Neural cell (in vitro differentiated cells): ENCODE measurements at regions not wholly inside any gene's neighbourhood (a gene's known extent, or its start where the extent isn't known, plus 50 kb on each side); places are given as distances from the start of the nearest gene placed in this dataset.

ENCODE experiments used
- EP300 ChIP-seq: fragments of 450-650 bp; conservative IDR thresholded peaks from 2 replicates; pipeline ENCODE4 v1.6.1; 2014; ENCODE audit warnings: antibody characterized with exemption, mild to moderate bottlenecking, moderate library complexity; ENCODE audit not compliant: poor library complexity, severe bottlenecking
- MXI1 ChIP-seq: fragments of 450-650 bp; conservative IDR thresholded peaks from 2 replicates; pipeline ENCODE4 v1.6.1; 2014; ENCODE audit warnings: antibody characterized with exemption, mild to moderate bottlenecking; ENCODE audit not compliant: poor library complexity, severe bottlenecking
- RAD21 ChIP-seq: fragments of 450-650 bp; conservative IDR thresholded peaks from 2 replicates; pipeline ENCODE4 v1.6.1; 2014; ENCODE audit warnings: antibody characterized with exemption, mild to moderate bottlenecking, moderate library complexity
- TAF1 ChIP-seq: IDR thresholded peaks from 2 replicates; pipeline ENCODE4 v1.6.1; 2012; ENCODE audit warnings: low read depth
- TF ChIP-seq, protein P1 (sequence below): fragments of 450-650 bp; IDR thresholded peaks from 2 replicates; pipeline ENCODE4 v1.5.1; 2014; ENCODE audit warnings: antibody characterized with exemption, mild to moderate bottlenecking, moderate library complexity; ENCODE audit not compliant: poor library complexity, severe bottlenecking

DNA sequence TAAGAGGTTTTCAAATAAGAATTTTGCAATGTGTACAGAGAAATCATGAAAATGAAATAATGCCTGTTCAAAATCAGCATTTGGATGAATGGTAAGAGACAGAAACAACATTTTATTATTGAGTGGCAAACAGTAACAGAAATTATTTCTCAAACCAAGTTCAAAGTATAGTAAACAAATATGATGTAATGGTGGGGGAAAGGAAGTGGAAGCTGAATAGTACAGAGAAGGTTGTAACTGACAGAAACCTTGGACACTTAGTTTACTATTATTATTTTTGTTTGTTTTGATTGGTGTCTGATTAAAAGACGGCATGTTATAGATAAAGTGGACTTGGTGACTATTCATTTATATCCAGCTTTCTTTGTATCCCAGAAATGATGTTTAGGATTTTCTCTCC, 1637.4 kb upstream of the ACVR2A start:
- TF ChIP-seq EP300, result no peak
- TF ChIP-seq, protein P1, sequence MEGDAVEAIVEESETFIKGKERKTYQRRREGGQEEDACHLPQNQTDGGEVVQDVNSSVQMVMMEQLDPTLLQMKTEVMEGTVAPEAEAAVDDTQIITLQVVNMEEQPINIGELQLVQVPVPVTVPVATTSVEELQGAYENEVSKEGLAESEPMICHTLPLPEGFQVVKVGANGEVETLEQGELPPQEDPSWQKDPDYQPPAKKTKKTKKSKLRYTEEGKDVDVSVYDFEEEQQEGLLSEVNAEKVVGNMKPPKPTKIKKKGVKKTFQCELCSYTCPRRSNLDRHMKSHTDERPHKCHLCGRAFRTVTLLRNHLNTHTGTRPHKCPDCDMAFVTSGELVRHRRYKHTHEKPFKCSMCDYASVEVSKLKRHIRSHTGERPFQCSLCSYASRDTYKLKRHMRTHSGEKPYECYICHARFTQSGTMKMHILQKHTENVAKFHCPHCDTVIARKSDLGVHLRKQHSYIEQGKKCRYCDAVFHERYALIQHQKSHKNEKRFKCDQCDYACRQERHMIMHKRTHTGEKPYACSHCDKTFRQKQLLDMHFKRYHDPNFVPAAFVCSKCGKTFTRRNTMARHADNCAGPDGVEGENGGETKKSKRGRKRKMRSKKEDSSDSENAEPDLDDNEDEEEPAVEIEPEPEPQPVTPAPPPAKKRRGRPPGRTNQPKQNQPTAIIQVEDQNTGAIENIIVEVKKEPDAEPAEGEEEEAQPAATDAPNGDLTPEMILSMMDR, result no peak
- TF ChIP-seq RAD21, result no peak
- TF ChIP-seq TAF1, result no peak
- TF ChIP-seq MXI1, result no peak
